WERI-Rb-1 (cell line): ENCODE measurements at regions not wholly inside any gene's neighbourhood (a gene's known extent, or its start where the extent isn't known, plus 50 kb on each side); places are given as distances from the start of the nearest gene placed in this dataset.

Experiments used
- DNase-seq: peaks from one replicate; pipeline ENCODE4 v3.0.0-alpha.2; 2020
- H3K27ac ChIP-seq: fragments of 250-450 bp; sonication (Bioruptor Pico); 2 replicates; pipeline ENCODE4 v1.5.1; 2020; ENCODE audit warnings: mild to moderate bottlenecking, moderate library complexity
- H3K27me3 ChIP-seq: fragments of 250-450 bp; sonication (Bioruptor Pico); 2 replicates; pipeline ENCODE4 v1.5.1; 2021; ENCODE audit warnings: mild to moderate bottlenecking, low read depth, moderate library complexity; ENCODE audit not compliant: insufficient read depth, severe bottlenecking
- H3K36me3 ChIP-seq: fragments of 250-450 bp; sonication (Bioruptor Pico); 2 replicates; pipeline ENCODE4 v1.5.1; 2020; ENCODE audit warnings: mild to moderate bottlenecking, moderate library complexity
- H3K4me3 ChIP-seq: 2 replicates; pipeline ENCODE4 v1.5.1; 2011; ENCODE audit warnings: low read depth, mild to moderate bottlenecking, control low read depth, low read length
- H3K9me3 ChIP-seq: fragments of 250-450 bp; sonication (Bioruptor Pico); 2 replicates; pipeline ENCODE4 v1.5.1; 2021; ENCODE audit warnings: mild to moderate bottlenecking, moderate library complexity; ENCODE audit not compliant: severe bottlenecking
- CTCF ChIP-seq: IDR thresholded peaks from 2 replicates; pipeline ENCODE4 v1.5.1; 2011; ENCODE audit warnings: low read depth, mild to moderate bottlenecking, control low read depth, inconsistent platforms, low read length

GRCh38 chr4:135353008-135353407 lies 1151.4 kb upstream of the PABPC4L start:
- Histone ChIP-seq H3K4me3 (no peak overlapping the region), H3K9me3 (no peaks in the 10 kb centered on the region), H3K36me3 (no peaks in the 10 kb centered on the region), H3K27ac (no peak overlapping the region), H3K27me3 (no peaks in the 10 kb centered on the region)
- no peak for DNase-seq
- no peak for TF ChIP-seq CTCF

GRCh38 chr4:135344492-135344891 lies 1142.9 kb upstream of the PABPC4L start:
- no peak overlapping the region for H3K4me3 ChIP-seq
- H3K9me3 ChIP-seq: no peaks in the 10 kb centered on the region
- H3K27ac ChIP-seq: no peak overlapping the region
- H3K36me3 ChIP-seq: no peaks in the 10 kb centered on the region
- no peak for TF ChIP-seq CTCF
- no peaks in the 10 kb centered on the region for H3K27me3 ChIP-seq
- DNase-seq: no peak

GRCh38 chr4:135338181-135338580 lies 1136.6 kb upstream of the PABPC4L start:
- Histone ChIP-seq H3K9me3 (no peaks in the 10 kb centered on the region), H3K4me3 (no peak overlapping the region), H3K36me3 (no peaks in the 10 kb centered on the region), H3K27ac (no peak overlapping the region), H3K27me3 (no peaks in the 10 kb centered on the region)
- no peak for TF ChIP-seq CTCF
- no peak for DNase-seq

- H3K27ac ChIP-seq: peak overlapping the region; percentile 22
- no peak for DNase-seq
- H3K36me3 ChIP-seq: no peaks in the 10 kb centered on the region
- peaks cover 5% of the 10 kb centered on the region for H3K9me3 ChIP-seq
- H3K4me3 ChIP-seq: no peak overlapping the region
- H3K27me3 ChIP-seq: no peaks in the 10 kb centered on the region
- TF ChIP-seq CTCF: no peak
Measured at GRCh38 chr4:135325264-135325663, 1123.7 kb upstream of the PABPC4L start.

- H3K27me3 ChIP-seq: no peaks in the 10 kb centered on the region
- H3K9me3 ChIP-seq: peaks cover 7% of the 10 kb centered on the region
- no peak for DNase-seq
- H3K36me3 ChIP-seq: no peaks in the 10 kb centered on the region
- no peak overlapping the region for H3K27ac ChIP-seq
- no peak overlapping the region for H3K4me3 ChIP-seq
- TF ChIP-seq CTCF: peak; percentile 32; the same call in 1 of the 2 replicates
Measured at GRCh38 chr4:135319685-135320084, 1118.1 kb upstream of the PABPC4L start.

- DNase-seq: no peak
- H3K27me3 ChIP-seq: no peaks in the 10 kb centered on the region
- no peak overlapping the region for H3K27ac ChIP-seq
- H3K36me3 ChIP-seq: no peaks in the 10 kb centered on the region
- no peak for TF ChIP-seq CTCF
- H3K9me3 ChIP-seq: peaks cover 3% of the 10 kb centered on the region
- H3K4me3 ChIP-seq: no peak overlapping the region
Measured at GRCh38 chr4:135316266-135316779, 1114.7 kb upstream of the PABPC4L start.
